ENCODE measurements at regions not wholly inside any gene's neighbourhood (a gene's known extent, or its start where the extent isn't known, plus 50 kb on each side); places are given as distances from the start of the nearest gene placed in this dataset.

DNA sequence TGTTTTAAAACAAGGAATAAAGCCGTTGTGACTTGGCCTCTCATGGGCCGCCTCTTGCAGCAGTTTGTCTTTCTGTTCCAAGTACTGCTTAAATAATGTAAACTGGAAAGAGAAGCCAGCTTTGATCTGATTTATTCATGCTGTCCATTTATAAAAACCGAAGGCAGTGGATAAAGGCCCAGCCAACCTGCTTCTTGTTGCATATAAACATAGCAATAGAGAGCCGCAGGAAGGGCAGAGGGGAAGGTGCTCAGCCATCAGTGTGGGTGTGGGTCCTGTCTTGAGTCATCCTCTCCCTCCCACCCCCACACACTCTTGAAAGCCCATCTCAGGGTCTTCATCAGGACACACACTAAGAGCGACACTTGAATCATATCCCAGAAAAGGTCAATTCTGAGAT, 187.9 kb upstream of the FAM9B start:
- TF ChIP-seq CTCF (conservative IDR thresholded peaks at IDR 0.05) (no peak), ZFX (IDR thresholded peaks at IDR 0.05) (no peak)

Measured in C4-2B (cell line).